Endothelial cell of umbilical vein (primary cell): ENCODE measurements at regions not wholly inside any gene's neighbourhood (a gene's known extent, or its start where the extent isn't known, plus 50 kb on each side); places are given as distances from the start of the nearest gene placed in this dataset.

Experiments
- CTCF ChIP-seq, 2 donors: IDR thresholded peaks; 1 replicate in 1 of 2; 2 replicates in 1 of 2; pipeline ENCODE4 v1.5.1; 2011; ENCODE audit warnings: low read length in 2 of 2, mild to moderate bottlenecking in 2 of 2, moderate library complexity in 2 of 2, control low read depth in 1 of 2, inconsistent platforms in 1 of 2, low read depth in 1 of 2; ENCODE audit not compliant: insufficient read depth in 1 of 2; ENCODE audit errors: extremely low read depth in 1 of 2
- EZH2 ChIP-seq: IDR thresholded peaks from 2 replicates; pipeline ENCODE4 v1.6.1; 2012; ENCODE audit warnings: borderline replicate concordance, low read depth, mild to moderate bottlenecking, moderate library complexity, low read length, inconsistent platforms; ENCODE audit not compliant: severe bottlenecking
- FOS ChIP-seq: IDR thresholded peaks from 2 replicates; pipeline ENCODE4 v1.6.1; 2011; ENCODE audit warnings: mild to moderate bottlenecking, low read length, moderate library complexity, borderline replicate concordance; ENCODE audit not compliant: insufficient read depth
- GATA2 ChIP-seq: IDR thresholded peaks from 2 replicates; pipeline ENCODE4 v1.7.0; 2011; ENCODE audit warnings: low read depth, mild to moderate bottlenecking, moderate library complexity, mixed read lengths, low read length; ENCODE audit not compliant: insufficient read length, insufficient read depth
- JUN ChIP-seq: IDR thresholded peaks from 2 replicates; pipeline ENCODE4 v1.6.1; 2011; ENCODE audit warnings: borderline replicate concordance, low read depth; ENCODE audit not compliant: insufficient read length, insufficient read depth
- MAX ChIP-seq: IDR thresholded peaks from 2 replicates; pipeline ENCODE4 v1.6.1; 2011; ENCODE audit not compliant: insufficient read depth, insufficient read length
- MYC ChIP-seq: IDR thresholded peaks from one replicate; pipeline ENCODE4 v1.6.1; 2011; ENCODE audit warnings: mild to moderate bottlenecking, low read depth, low read length
- POLR2A ChIP-seq: IDR thresholded peaks from 2 replicates; pipeline ENCODE4 v1.6.1; 2012; ENCODE audit warnings: low read depth, mild to moderate bottlenecking, control low read depth, low read length
- POLR2AphosphoS5 ChIP-seq: IDR thresholded peaks from 2 replicates; pipeline ENCODE4 v1.6.1; 2012; ENCODE audit warnings: low read depth, mild to moderate bottlenecking, control low read depth, low read length, moderate library complexity; ENCODE audit not compliant: insufficient read depth

- TF ChIP-seq POLR2A: no peak
- TF ChIP-seq CTCF (IDR thresholded peaks at IDR 0.05; ENCODE audit: extremely low read depth in 1 of 2, insufficient read depth in 1 of 2, low read depth in 1 of 2, low read length in 2 of 2): no peak
- no peak for TF ChIP-seq EZH2
- TF ChIP-seq MAX: no peak
- no peak for TF ChIP-seq POLR2AphosphoS5
- no peak for TF ChIP-seq JUN
- TF ChIP-seq MYC: no peak
- TF ChIP-seq GATA2: no peak
- TF ChIP-seq FOS: no peak
These were observed 156.2 kb downstream of the COG6 start for GRCh38 chr13:39811696-39812095.
